CMK (cell line): ENCODE measurements at regions not wholly inside any gene's neighbourhood (a gene's known extent, or its start where the extent isn't known, plus 50 kb on each side); places are given as distances from the start of the nearest gene placed in this dataset.
"Not testable (repeated sequence)": the region's sequence is repeated elsewhere in the genome, so short reads cannot be mapped to it uniquely, and the experiment has no call there.

Source experiments
- DNase-seq: peaks from one replicate; pipeline ENCODE4 v3.0.0-alpha.2; 2010; ENCODE audit warnings: low read depth

GRCh38 chr1:187517546-187517945 lies 688.8 kb downstream of the PLA2G4A start:
- DNase-seq = no peak

GRCh38 chr1:187527346-187527745 lies 698.6 kb downstream of the PLA2G4A start:
- DNase-seq = no peak

- no peak for DNase-seq
Measured at GRCh38 chr1:187537936-187538335, 709.2 kb downstream of the PLA2G4A start.

GRCh38 chr1:187549540-187549939 lies 720.8 kb downstream of the PLA2G4A start:
- no peak for DNase-seq

GRCh38 chr1:187551061-187551460 lies 722.3 kb downstream of the PLA2G4A start:
- DNase-seq = no peak

GRCh38 chr1:187563191-187563590 lies 734.4 kb downstream of the PLA2G4A start:
- DNase-seq = no peak

- no peak for DNase-seq
Measured at GRCh38 chr1:187566354-187566753, 737.6 kb downstream of the PLA2G4A start.

GRCh38 chr1:187568067-187568466 lies 739.3 kb downstream of the PLA2G4A start:
- DNase-seq = no peak

GRCh38 chr1:187570166-187570565 lies 741.4 kb downstream of the PLA2G4A start:
- no peak for DNase-seq

- no peak for DNase-seq
Measured at GRCh38 chr1:187577610-187578009, 748.9 kb downstream of the PLA2G4A start.

- no peak for DNase-seq
Measured at GRCh38 chr1:187588917-187589316, 760.2 kb downstream of the PLA2G4A start.

- DNase-seq = no peak
Measured at GRCh38 chr1:187605736-187606135, 777.0 kb downstream of the PLA2G4A start.

- not testable (repeated sequence) for DNase-seq
Measured at GRCh38 chr1:187615853-187616735, 787.3 kb downstream of the PLA2G4A start.

GRCh38 chr1:187616830-187617229 lies 788.1 kb downstream of the PLA2G4A start:
- not testable (repeated sequence) for DNase-seq

- DNase-seq = no peak
Measured at GRCh38 chr1:187617776-187618175, 789.0 kb downstream of the PLA2G4A start.

GRCh38 chr1:187619175-187619574 lies 790.4 kb downstream of the PLA2G4A start:
- no peak for DNase-seq

GRCh38 chr1:187621951-187622350 lies 793.2 kb downstream of the PLA2G4A start:
- DNase-seq = no peak

GRCh38 chr1:187622545-187622944 lies 793.8 kb downstream of the PLA2G4A start:
- no peak for DNase-seq

- no peak for DNase-seq
Measured at GRCh38 chr1:187624812-187625545, 796.2 kb downstream of the PLA2G4A start.

- DNase-seq = no peak
Measured at GRCh38 chr1:187626056-187626455, 797.3 kb downstream of the PLA2G4A start.

GRCh38 chr1:187627516-187627915 lies 798.8 kb downstream of the PLA2G4A start:
- DNase-seq = no peak

- DNase-seq = no peak
Measured at GRCh38 chr1:187629075-187629474, 800.3 kb downstream of the PLA2G4A start.
